ENCODE measurements at regions not wholly inside any gene's neighbourhood (a gene's known extent, or its start where the extent isn't known, plus 50 kb on each side); places are given as distances from the start of the nearest gene placed in this dataset.

DNA sequence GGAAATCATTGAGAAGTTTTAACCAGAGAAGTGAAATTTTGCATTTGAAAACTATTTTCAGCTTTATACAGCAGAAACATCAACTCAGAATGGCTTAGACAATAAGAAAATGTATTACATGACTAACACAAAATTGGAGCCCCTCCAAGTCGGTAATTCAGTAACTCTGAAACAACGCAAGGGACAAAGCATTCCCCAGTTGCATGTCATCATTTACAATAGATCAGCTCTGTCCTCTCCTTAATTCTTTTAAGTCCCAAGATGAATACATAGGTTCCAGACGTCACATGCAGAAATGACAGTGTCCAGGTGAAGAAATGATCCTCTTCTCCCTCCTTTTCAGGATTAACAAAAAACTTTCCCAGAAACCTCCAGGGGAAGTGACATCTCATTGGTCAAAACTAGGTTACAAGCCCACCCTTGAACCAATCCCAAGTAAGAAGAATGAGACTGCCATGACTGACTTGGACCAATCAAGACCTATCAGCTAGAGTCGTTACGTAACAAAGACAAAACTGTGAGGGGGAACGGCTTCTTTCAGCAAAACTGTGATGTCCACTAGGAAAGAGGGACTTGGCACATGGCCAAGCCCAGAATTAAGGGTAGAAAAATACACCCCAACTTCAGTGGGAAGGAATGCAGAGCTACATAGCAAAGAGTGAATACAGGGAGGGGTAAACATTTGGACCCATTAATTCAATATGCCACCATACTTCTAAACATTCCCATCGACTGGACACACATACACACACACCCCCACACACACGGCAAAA, 114.3 kb upstream of the PRNP start:
- Histone ChIP-seq H4K20me1 (ENCODE audit: control insufficient read depth, insufficient read depth, insufficient read length) (no peaks in the 10 kb centered on the region), H3K18ac (ENCODE audit: insufficient read length, low read depth, low read length) (no peak overlapping the region), H2AFZ (ENCODE audit: low read length) (no peak overlapping the region), H4K5ac (ENCODE audit: insufficient read length, low read depth, low read length) (no peak overlapping the region), H2BK120ac (ENCODE audit: low read depth, low read length, poor library complexity, severe bottlenecking) (no peak overlapping the region), H2BK20ac (ENCODE audit: low read depth, low read length, poor library complexity, severe bottlenecking) (no peak overlapping the region), H3K23me2 (ENCODE audit: insufficient read length, low read depth, low read length, poor library complexity, severe bottlenecking) (no peaks in the 10 kb centered on the region), H3K9me3 (ENCODE audit: control insufficient read depth, low read depth, low read length) (no peaks in the 10 kb centered on the region), H2BK15ac (ENCODE audit: low read depth, low read length) (no peak overlapping the region), H3K9ac (ENCODE audit: extremely low read depth, insufficient read length, low read length) (no peak overlapping the region), H3K4me1 (ENCODE audit: insufficient read depth, low read length) (no peaks in the 10 kb centered on the region; the same call in 1 of the 2 replicates), H3K4me2 (ENCODE audit: insufficient read depth, insufficient read length, low read length) (no peak overlapping the region), H3K79me2 (ENCODE audit: insufficient read depth, low read length) (no peaks in the 10 kb centered on the region), H2BK12ac (ENCODE audit: insufficient read length, low read depth, low read length) (no peak overlapping the region), H3T11ph (ENCODE audit: low read length) (no peak overlapping the region), H3K4ac (ENCODE audit: low read depth, low read length) (no peak overlapping the region), H3K27me3 (ENCODE audit: insufficient read depth, low read length) (no peaks in the 10 kb centered on the region), H3K23ac (ENCODE audit: insufficient read length, low read depth, low read length) (no peak overlapping the region), H4K91ac (ENCODE audit: insufficient read length, low read depth, low read length) (no peak overlapping the region), H3K56ac (ENCODE audit: insufficient read length, low read depth, low read length) (no peak overlapping the region), H3K14ac (ENCODE audit: insufficient read depth, low read length) (no peak overlapping the region), H4K8ac (replicated peaks; ENCODE audit: insufficient read length, low read depth, low read length) (no peak overlapping the region), H2BK5ac (ENCODE audit: insufficient read length, low read length) (no peak overlapping the region), H3K27ac (ENCODE audit: insufficient read length, low read depth, low read length) (no peak overlapping the region), H3K79me1 (ENCODE audit: insufficient read depth, low read depth, low read length, poor library complexity, severe bottlenecking) (no peaks in the 10 kb centered on the region), H2AK5ac (ENCODE audit: insufficient read length, low read length) (no peak overlapping the region)
- Mint-ChIP-seq H3K36me3 (ENCODE audit: insufficient read depth in 1 of 3, low read depth in 3 of 3) (no peaks in the 10 kb centered on the region), H3K9me3 (peaks cover 0 to 2% of the 10 kb centered on the region in 2 experiments; a peak in 2 of 5 replicates), H3K27ac (no peak overlapping the region), H3K4me3 (no peak overlapping the region), H3K27me3 (ENCODE audit: low read depth) (peaks cover 10% of the 10 kb centered on the region), H3K4me1 (peaks cover 11 to 19% of the 10 kb centered on the region in 2 experiments)
- no peak for TF ChIP-seq CTCF (conservative IDR thresholded peaks at IDR 0.05)
- WGBS (ENCODE audit: extremely low coverage, insufficient read length, low lambda C conversion rate) = no CpG with 5 or more reads among the region's 8 CpGs
- no peak for DNase-seq

All from H9 (cell line).